Uterus (tissue), 2 donors: ENCODE measurements at regions not wholly inside any gene's neighbourhood (a gene's known extent, or its start where the extent isn't known, plus 50 kb on each side); places are given as distances from the start of the nearest gene placed in this dataset.

ENCODE experiments used
- POLR2A ChIP-seq, 2 donors: fragments of 450-650 bp; IDR thresholded peaks; one replicate each; pipeline ENCODE4 v1.6.1; 2016; ENCODE audit warnings: antibody characterized with exemption in 2 of 2, mild to moderate bottlenecking in 1 of 2, moderate library complexity in 1 of 2
- TF ChIP-seq, protein P1 (sequence below), 4 experiments: fragments of 200-600 bp in 2 of 4; fragments of 450-650 bp in 2 of 4; sonication (generic) in 2 of 4; IDR thresholded peaks; one replicate each; pipeline ENCODE4 v1.5.1; 2016 to 2019; ENCODE audit warnings: antibody characterized with exemption in 4 of 4, mild to moderate bottlenecking in 2 of 4, moderate library complexity in 1 of 4

DNA sequence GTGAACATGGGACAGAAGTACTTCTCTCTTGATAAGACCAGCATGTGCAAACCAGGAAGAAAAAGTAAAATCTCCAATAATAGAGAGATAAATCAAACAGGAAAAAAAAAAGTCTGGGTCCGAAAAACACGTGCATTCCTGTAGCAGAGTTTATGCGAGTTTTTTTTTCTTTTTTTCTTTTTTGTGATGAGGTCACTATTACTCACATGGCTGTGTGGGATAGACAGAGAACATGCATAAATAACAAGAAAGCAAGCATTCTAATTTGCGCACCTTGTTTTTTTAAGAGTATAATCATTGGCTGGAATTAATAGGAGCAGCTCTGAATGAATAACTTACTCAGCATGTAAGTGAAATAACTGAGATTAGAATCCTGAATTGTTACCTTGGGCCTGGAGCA, 91.9 kb upstream of the CPM start:
- TF ChIP-seq, protein P1, sequence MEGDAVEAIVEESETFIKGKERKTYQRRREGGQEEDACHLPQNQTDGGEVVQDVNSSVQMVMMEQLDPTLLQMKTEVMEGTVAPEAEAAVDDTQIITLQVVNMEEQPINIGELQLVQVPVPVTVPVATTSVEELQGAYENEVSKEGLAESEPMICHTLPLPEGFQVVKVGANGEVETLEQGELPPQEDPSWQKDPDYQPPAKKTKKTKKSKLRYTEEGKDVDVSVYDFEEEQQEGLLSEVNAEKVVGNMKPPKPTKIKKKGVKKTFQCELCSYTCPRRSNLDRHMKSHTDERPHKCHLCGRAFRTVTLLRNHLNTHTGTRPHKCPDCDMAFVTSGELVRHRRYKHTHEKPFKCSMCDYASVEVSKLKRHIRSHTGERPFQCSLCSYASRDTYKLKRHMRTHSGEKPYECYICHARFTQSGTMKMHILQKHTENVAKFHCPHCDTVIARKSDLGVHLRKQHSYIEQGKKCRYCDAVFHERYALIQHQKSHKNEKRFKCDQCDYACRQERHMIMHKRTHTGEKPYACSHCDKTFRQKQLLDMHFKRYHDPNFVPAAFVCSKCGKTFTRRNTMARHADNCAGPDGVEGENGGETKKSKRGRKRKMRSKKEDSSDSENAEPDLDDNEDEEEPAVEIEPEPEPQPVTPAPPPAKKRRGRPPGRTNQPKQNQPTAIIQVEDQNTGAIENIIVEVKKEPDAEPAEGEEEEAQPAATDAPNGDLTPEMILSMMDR (IDR thresholded peaks at IDR 0.05): no peak
- no peak for TF ChIP-seq POLR2A (IDR thresholded peaks at IDR 0.05)
